ENCODE measurements at regions not wholly inside any gene's neighbourhood (a gene's known extent, or its start where the extent isn't known, plus 50 kb on each side); places are given as distances from the start of the nearest gene placed in this dataset.

- TF ChIP-seq, protein P1, sequence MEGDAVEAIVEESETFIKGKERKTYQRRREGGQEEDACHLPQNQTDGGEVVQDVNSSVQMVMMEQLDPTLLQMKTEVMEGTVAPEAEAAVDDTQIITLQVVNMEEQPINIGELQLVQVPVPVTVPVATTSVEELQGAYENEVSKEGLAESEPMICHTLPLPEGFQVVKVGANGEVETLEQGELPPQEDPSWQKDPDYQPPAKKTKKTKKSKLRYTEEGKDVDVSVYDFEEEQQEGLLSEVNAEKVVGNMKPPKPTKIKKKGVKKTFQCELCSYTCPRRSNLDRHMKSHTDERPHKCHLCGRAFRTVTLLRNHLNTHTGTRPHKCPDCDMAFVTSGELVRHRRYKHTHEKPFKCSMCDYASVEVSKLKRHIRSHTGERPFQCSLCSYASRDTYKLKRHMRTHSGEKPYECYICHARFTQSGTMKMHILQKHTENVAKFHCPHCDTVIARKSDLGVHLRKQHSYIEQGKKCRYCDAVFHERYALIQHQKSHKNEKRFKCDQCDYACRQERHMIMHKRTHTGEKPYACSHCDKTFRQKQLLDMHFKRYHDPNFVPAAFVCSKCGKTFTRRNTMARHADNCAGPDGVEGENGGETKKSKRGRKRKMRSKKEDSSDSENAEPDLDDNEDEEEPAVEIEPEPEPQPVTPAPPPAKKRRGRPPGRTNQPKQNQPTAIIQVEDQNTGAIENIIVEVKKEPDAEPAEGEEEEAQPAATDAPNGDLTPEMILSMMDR (IDR thresholded peaks at IDR 0.05): no peak
- TF ChIP-seq EZH2 (IDR thresholded peaks at IDR 0.05; ENCODE audit: borderline replicate concordance, insufficient read depth, low read depth, low read length, poor library complexity, severe bottlenecking): no peak
Measured at GRCh38 chr10:109065821-109066220, 857.5 kb downstream of the XPNPEP1 start.

Measured in B cell (primary cell).